Aorta (tissue), 5 donors: ENCODE measurements at regions not wholly inside any gene's neighbourhood (a gene's known extent, or its start where the extent isn't known, plus 50 kb on each side); places are given as distances from the start of the nearest gene placed in this dataset.

Source experiments
- ATAC-seq: fragments of 200-7000 bp; cut with Tn5 transposase; one replicate; pipeline ENCODE4 v1.9.1; 2022; ENCODE audit warnings: moderate library complexity; ENCODE audit not compliant: low FRiP score
- DNase-seq, 2 donors: peaks; one replicate each; pipeline ENCODE4 v3.0.0-alpha.2; 2020
- H3K27ac ChIP-seq, 2 donors: one replicate each; pipeline ENCODE4 v1.5.1; 2013; ENCODE audit warnings: low read length in 2 of 2, mild to moderate bottlenecking in 2 of 2, moderate library complexity in 2 of 2, control low read depth in 1 of 2, inconsistent platforms in 1 of 2, low read depth in 1 of 2
- H3K27me3 ChIP-seq, 2 donors: one replicate each; pipeline ENCODE4 v1.6.1; 2013; ENCODE audit warnings: control low read depth in 1 of 2, low read length in 1 of 2, mild to moderate bottlenecking in 1 of 2, moderate library complexity in 1 of 2; ENCODE audit not compliant: insufficient read depth in 2 of 2, control insufficient read depth in 1 of 2
- H3K36me3 ChIP-seq, 2 donors: one replicate each; pipeline ENCODE4 v1.6.1; 2013; ENCODE audit warnings: control low read depth in 1 of 2, low read length in 1 of 2, mild to moderate bottlenecking in 1 of 2; ENCODE audit not compliant: insufficient read depth in 2 of 2, control insufficient read depth in 1 of 2
- H3K4me1 ChIP-seq, 2 donors: one replicate each; pipeline ENCODE4 v1.6.1; 2013; ENCODE audit warnings: low read length in 2 of 2, control low read depth in 1 of 2, mild to moderate bottlenecking in 1 of 2, moderate library complexity in 1 of 2; ENCODE audit not compliant: insufficient read depth in 2 of 2, control insufficient read depth in 1 of 2
- H3K4me3 ChIP-seq, 2 donors: one replicate each; pipeline ENCODE4 v1.5.1; 2013; ENCODE audit warnings: low read length in 2 of 2, control low read depth in 1 of 2, mild to moderate bottlenecking in 1 of 2
- H3K9me3 ChIP-seq: one replicate; pipeline ENCODE4 v1.6.1; 2013; ENCODE audit warnings: mild to moderate bottlenecking, low read length; ENCODE audit not compliant: control insufficient read depth
- WGBS, 2 donors: extraction: QIAGEN DNeasy Blood & Tissue Kit; methylation state at CpG; one replicate each; pipeline ENCODE4 v1.1.7; 2013; 5-methylcytosine and 5-hydroxymethylcytosine counted together
- intact Hi-C, 2 donors: fragments of 100-400 bp; cut with DNase I; formaldehyde crosslinking; loops; one replicate each; pipeline versions ENCODE4 v1.14.2 to v1.15.0; 2022
- donor health status: healthy with polysubstance abuse.
- donor health status: Bipolar disorder and iron deficiency.
- donor health status: DM: no; HTN: no; CAD: no.
- donor health status: DM: no; HTN: no; CAD: no.
- donor health status: DM: yes; HTN: yes; CAD: no.

DNA sequence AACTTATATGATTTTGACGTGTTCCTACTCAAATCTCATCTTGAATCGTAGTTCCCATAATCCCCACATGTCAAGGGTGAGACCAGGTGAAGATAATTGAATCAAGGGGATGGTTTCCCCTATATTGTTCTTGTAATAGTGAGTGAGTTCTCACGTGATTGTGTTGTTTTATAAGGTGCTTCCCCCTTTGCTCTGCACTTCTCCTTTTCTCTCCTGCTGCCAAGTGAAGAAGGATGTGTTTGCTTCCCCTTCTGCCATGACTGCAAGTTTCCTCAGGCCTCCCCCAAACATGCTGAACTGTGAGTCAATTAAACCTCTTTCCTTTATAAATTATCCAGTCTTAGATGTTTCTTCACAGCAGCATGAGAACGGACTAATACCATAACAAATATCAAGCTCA is 83.2 kb downstream of the MANEA start:
- no peak overlapping the region for H3K27ac ChIP-seq
- DNase-seq (no peak), ATAC-seq (no peak)
- H3K9me3 ChIP-seq: no peaks in the 10 kb centered on the region
- intact Hi-C loops: no loop called here
- 56 to 69% methylated on average over 4 of the region's 4 CpGs for WGBS, 2 donors
- no peaks in the 10 kb centered on the region for H3K36me3 ChIP-seq
- H3K4me3 ChIP-seq: no peak overlapping the region
- no peaks in the 10 kb centered on the region for H3K4me1 ChIP-seq
- no peaks in the 10 kb centered on the region for H3K27me3 ChIP-seq

DNA sequence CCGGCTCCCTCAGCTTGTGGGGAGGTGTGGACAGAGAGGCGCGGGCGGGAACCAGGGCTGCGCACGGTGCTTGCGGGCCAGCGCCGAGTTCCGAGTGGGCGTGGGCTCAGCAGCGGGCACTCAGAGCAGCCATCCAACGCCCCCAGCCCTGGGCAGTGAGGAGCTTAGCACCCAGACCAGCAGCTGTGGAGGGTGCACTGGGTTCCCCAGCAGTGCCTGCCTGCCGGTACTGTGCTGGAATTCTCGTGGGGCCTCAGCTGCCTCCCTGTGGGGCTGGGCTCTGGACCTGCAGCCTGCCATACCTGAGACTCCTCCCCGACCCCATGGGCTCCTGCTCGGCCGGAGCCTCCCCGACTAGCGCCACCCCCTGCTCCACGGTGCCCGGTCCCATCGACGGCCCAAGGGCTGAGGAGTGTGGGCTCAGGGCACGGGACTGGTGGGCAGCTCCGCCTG is 92.7 kb downstream of the MANEA start:
- 92 to 93% methylated on average over 26 of the region's 26 CpGs for WGBS, 2 donors
- Histone ChIP-seq H3K36me3 (no peaks in the 10 kb centered on the region), H3K27ac (no peak overlapping the region), H3K27me3 (no peaks in the 10 kb centered on the region), H3K4me3 (no peak overlapping the region), H3K9me3 (no peaks in the 10 kb centered on the region), H3K4me1 (no peaks in the 10 kb centered on the region)
- intact Hi-C loops: no loop called here
- ATAC-seq (no peak), DNase-seq (peak in 1 of 2 donors; percentile 62)

DNA sequence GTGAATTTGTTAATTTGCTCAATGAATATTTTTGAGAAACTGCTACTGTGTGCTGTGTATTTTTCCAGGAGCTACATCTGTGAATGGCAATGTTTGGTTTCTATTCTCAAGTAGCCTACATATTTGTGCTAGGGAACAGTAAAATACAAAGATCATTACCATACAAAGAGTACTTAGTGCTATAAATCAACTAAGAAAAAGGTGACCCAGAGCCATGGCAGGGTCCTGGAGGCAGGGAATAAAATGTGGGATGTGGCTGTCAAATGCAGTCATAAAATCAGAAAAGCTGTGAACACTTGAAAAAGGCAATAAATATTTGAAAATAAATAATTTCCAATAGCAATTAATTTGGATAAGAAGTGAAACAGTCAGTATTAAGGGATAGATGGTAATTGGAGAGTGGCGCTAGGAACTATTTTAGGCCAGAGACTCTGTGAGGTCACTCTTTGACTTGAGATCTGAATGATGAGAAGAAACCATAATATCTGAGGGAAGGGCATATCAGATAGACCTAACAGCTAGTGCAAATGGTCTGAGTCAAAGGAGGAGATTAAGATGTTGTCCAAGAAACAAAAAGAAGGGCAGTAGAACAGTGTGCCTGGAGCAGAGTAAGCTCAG is 98.8 kb downstream of the MANEA start:
- ATAC-seq (no peak), DNase-seq (no peak)
- Histone ChIP-seq H3K4me3 (no peak overlapping the region), H3K36me3 (no peaks in the 10 kb centered on the region), H3K27ac (no peak overlapping the region), H3K27me3 (no peaks in the 10 kb centered on the region), H3K4me1 (no peaks in the 10 kb centered on the region), H3K9me3 (no peaks in the 10 kb centered on the region)
- intact Hi-C loops: no loop called here
- WGBS, 2 donors: 85 to 97% methylated on average over 1 of the region's 1 CpG

DNA sequence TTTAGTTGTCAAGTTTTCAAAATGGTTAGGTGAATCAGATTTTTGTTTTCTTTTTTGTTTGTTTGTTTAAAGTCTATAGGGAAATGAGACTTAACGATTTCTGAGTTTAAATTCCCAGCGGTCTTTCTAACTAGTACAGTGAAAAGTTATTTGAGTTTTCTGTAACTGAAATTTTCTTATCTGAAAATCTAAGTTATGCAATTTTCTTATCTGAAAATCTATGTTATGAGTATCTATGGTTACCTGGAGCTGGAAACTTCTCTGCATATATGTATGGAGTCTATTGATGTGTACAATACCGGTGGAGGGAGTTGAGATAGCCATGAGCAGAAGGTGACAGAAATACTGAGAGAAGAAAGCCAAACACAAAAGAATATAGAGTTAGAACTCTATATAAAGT is 102.6 kb downstream of the MANEA start:
- DNase-seq: no peak
- Histone ChIP-seq H3K36me3 (no peaks in the 10 kb centered on the region), H3K27ac (no peak overlapping the region), H3K9me3 (no peaks in the 10 kb centered on the region), H3K27me3 (peaks cover 0 to 1% of the 10 kb centered on the region in 2 donors), H3K4me1 (no peaks in the 10 kb centered on the region), H3K4me3 (no peak overlapping the region)
- WGBS, 2 donors: 77 to 81% methylated on average over 3 of the region's 3 CpGs
- no peak for ATAC-seq
- intact Hi-C loops: no loop called here

DNA sequence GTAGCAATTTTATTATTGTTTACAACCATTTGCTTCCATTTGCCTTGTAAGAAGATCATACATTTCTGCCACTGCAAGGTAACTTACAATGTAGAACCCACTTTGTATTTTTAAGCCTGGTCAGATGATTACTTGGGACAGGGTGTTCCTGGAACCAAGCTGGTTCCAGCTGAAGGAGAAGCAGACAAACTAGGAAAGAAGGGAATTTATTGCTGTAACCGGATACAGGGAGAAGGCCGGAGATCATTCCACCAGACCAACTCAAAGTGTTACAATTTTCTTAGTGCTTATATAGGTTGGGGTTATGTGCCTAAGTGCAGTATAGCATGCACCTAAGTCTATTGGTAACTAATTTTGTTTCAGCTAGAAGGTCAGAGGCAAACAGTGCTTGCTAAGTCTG is 104.4 kb downstream of the MANEA start:
- Histone ChIP-seq H3K4me3 (no peak overlapping the region), H3K4me1 (no peaks in the 10 kb centered on the region), H3K9me3 (no peaks in the 10 kb centered on the region), H3K36me3 (no peaks in the 10 kb centered on the region), H3K27ac (no peak overlapping the region), H3K27me3 (peaks cover 0 to 1% of the 10 kb centered on the region in 2 donors)
- DNase-seq: no peak
- WGBS, 2 donors: 19 to 50% methylated on average over 2 of the region's 2 CpGs
- no peak for ATAC-seq
- intact Hi-C loops: no loop called here

DNA sequence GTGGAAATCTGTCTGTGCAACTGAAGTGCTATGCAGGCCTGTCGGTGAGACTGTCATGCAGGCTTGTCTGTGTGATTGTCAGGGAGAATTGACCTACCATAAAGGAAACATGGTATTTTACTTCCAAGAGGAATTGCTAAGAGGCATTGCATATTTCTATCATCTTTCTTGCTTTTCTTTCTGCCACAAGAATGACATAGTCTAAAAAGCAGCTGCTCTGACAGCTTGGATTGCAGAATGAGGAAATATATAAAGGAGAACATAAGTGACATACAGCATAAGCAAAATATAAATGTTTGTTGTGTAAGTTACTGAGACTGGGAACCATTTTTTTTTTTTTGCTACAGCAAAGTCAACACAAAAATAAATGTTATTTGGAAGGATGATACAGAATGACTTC is 105.1 kb downstream of the MANEA start:
- Histone ChIP-seq H3K9me3 (no peaks in the 10 kb centered on the region), H3K27me3 (peaks cover 0 to 1% of the 10 kb centered on the region in 2 donors), H3K36me3 (no peaks in the 10 kb centered on the region), H3K4me1 (no peaks in the 10 kb centered on the region), H3K27ac (no peak overlapping the region), H3K4me3 (no peak overlapping the region)
- intact Hi-C loops: no loop called here
- 13 to 35% methylated on average over 1 of the region's 1 CpG for WGBS, 2 donors
- no peak for ATAC-seq
- no peak for DNase-seq

DNA sequence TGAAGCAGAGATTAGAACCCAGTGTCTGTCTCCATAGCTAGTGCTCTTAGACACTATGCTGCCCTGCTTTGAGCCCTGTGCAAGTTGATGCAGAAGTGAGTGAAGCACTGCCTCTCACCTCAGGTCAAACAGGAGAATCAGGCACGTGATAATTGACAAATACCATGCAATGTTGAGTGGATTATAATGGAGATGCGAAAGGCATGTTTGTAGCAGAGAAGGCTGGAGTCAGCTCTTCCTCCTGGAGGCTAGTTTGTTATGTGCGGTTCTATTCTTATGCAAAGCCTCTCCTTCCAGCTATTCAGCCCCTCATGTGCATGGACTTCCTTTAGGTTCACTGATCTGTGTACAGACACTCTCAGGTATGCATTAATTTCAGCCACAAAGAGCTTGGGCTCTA is 108.5 kb downstream of the MANEA start:
- WGBS, 2 donors: 51 to 58% methylated on average over 3 of the region's 3 CpGs
- DNase-seq (no peak), ATAC-seq (no peak)
- H3K4me3 ChIP-seq: no peak overlapping the region
- intact Hi-C loops: no loop called here
- no peaks in the 10 kb centered on the region for H3K36me3 ChIP-seq
- no peaks in the 10 kb centered on the region for H3K9me3 ChIP-seq
- H3K27ac ChIP-seq: no peak overlapping the region
- peaks cover 0 to 1% of the 10 kb centered on the region in 2 donors for H3K27me3 ChIP-seq
- H3K4me1 ChIP-seq: no peaks in the 10 kb centered on the region

DNA sequence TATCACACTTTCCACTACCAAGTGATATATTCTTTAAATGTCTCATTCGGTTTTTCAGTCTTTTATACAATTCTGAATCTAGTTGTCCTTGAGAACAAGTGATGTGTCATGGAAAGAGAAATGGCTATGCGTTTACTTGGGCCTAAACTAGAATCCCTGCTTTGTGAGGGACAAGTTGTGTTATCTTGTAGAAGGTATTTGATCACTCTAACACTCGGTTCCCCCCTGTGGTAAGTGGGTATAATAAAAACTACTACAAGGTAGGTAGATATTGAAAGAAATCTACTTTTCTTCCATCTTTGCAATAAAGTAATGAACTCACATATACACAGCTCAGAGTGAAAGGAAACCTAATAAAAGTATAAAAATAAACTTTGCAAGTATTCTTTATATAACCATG is 108.9 kb downstream of the MANEA start:
- DNase-seq: no peak
- H3K36me3 ChIP-seq: no peaks in the 10 kb centered on the region
- H3K4me1 ChIP-seq: no peaks in the 10 kb centered on the region
- no peak for ATAC-seq
- WGBS, 2 donors: 59 to 63% methylated on average over 3 of the region's 3 CpGs
- H3K27me3 ChIP-seq: peaks cover 0 to 1% of the 10 kb centered on the region in 2 donors
- no peak overlapping the region for H3K27ac ChIP-seq
- no peaks in the 10 kb centered on the region for H3K9me3 ChIP-seq
- intact Hi-C loops: no loop called here
- H3K4me3 ChIP-seq: no peak overlapping the region

DNA sequence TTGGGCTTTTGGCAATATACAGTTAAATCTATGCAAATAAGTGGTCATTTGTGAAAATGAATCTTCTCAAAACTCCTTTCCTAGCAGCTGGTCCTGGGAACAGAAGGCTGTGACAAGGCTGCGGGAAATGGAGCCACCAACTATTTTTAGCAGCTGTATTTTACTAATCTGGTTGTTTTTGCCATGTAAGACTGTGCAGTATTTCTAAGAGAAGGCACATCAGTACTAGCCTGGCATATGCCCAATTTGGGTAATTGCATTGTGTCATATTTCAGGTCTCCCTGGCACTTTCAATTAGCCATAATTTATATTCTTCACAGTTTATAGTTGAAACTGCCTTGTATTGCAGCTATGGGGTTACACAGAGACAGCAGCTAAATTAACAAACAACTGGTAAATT is 109.6 kb downstream of the MANEA start:
- Histone ChIP-seq H3K4me1 (no peaks in the 10 kb centered on the region), H3K27me3 (peaks cover 0 to 1% of the 10 kb centered on the region in 2 donors), H3K4me3 (no peak overlapping the region), H3K36me3 (no peaks in the 10 kb centered on the region), H3K27ac (no peak overlapping the region), H3K9me3 (no peaks in the 10 kb centered on the region)
- ATAC-seq: no peak
- no peak for DNase-seq
- intact Hi-C loops: no loop called here
- WGBS, 2 donors: 4 to 11% methylated on average over 1 of the region's 1 CpG
